ENCODE measurements at regions not wholly inside any gene's neighbourhood (a gene's known extent, or its start where the extent isn't known, plus 50 kb on each side); places are given as distances from the start of the nearest gene placed in this dataset.

DNA sequence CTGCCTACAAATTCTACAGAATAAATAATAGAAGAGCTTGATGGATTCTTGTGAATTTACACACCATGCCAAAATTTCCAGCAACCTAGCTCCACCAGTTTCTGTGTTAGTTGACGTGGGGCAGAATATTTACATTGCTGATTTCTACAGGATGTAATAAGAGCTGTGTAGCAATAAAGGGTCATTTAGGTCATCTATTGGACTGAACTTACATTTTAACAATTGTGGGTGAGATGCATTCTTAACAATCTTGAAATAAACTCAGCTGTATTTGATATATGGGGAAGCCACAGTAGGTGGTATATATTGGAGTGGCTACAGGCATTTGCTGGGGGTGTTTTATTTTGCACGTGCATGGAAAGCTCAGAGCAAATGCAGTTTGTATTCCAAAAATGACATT is 655.3 kb downstream of the IQCM start:
- CTCF ChIA-PET, result no interaction called here
- no peaks in the 10 kb centered on the region for H3K27me3 Mint-ChIP-seq (ENCODE audit: low read depth)
- no peaks in the 10 kb centered on the region for H3K36me3 Mint-ChIP-seq (ENCODE audit: low read depth)

DNA sequence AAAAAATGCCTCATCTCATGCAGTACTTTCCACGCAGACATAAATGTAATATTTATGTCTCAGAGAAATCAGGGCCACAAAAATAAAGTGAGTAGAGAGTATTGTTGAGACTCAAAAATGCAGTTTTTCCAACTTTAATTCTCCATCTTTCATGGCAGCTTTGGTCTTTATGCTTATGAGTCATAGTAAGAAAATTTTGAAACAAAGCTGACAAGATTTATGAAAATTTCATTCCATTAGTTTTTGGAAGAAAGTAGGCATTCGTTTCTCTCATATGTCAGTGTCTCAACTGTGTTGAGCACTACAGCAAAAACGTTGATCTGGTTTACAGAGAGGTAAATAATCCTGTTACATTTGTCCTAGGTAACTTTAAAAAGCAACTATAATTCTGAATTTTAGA is 656.8 kb downstream of the IQCM start:
- ATAC-seq (no peak), DNase-seq (no peak)
- CTCF ChIA-PET, result no interaction called here
- Mint-ChIP-seq H3K36me3 (ENCODE audit: low read depth) (no peaks in the 10 kb centered on the region), H3K4me3 (no peak overlapping the region), H3K9me3 (ENCODE audit: insufficient read depth) (no peaks in the 10 kb centered on the region), H3K27ac (no peak overlapping the region), H3K4me1 (ENCODE audit: low read depth) (no peaks in the 10 kb centered on the region), H3K27me3 (ENCODE audit: low read depth) (no peaks in the 10 kb centered on the region)
- POLR2A ChIA-PET, result no interaction called here

More for the DNA sequence above, 655.3 kb downstream of the IQCM start:
- ATAC-seq (no peak), DNase-seq (no peak)
- POLR2A ChIA-PET, result no interaction called here
- no peaks in the 10 kb centered on the region for H3K9me3 Mint-ChIP-seq (ENCODE audit: insufficient read depth)
- H3K4me1 Mint-ChIP-seq (ENCODE audit: low read depth), result no peaks in the 10 kb centered on the region
- no peak overlapping the region for H3K4me3 Mint-ChIP-seq
- H3K27ac Mint-ChIP-seq, result no peak overlapping the region

DNA sequence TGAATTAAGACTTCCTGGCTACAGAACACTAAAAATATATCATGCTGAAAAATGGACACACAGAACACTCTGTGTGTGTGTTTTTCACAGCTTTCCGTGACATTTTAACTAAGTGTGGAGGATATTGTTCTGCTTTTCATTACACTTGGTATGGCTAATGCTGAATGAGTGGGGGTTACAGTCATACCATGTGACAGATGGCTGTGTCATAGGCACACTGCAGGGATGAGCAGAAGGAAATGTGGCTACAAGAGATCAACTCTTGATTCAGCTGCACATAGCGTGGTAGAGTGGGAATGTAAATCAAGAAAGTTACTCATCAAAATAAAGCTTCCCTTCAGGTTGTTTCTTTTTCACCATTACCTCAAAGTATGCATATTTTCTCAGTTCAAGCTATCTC is 669.8 kb downstream of the IQCM start:
- POLR2A ChIA-PET, result no interaction called here
- ATAC-seq (no peak), DNase-seq (no peak)
- CTCF ChIA-PET, result no interaction called here
- H3K27me3 Mint-ChIP-seq (ENCODE audit: low read depth), result no peaks in the 10 kb centered on the region
- H3K4me1 Mint-ChIP-seq (ENCODE audit: low read depth), result no peaks in the 10 kb centered on the region
- H3K27ac Mint-ChIP-seq, result no peak overlapping the region
- H3K9me3 Mint-ChIP-seq (ENCODE audit: insufficient read depth), result no peaks in the 10 kb centered on the region
- no peak overlapping the region for H3K4me3 Mint-ChIP-seq
- H3K36me3 Mint-ChIP-seq (ENCODE audit: low read depth), result no peaks in the 10 kb centered on the region

DNA sequence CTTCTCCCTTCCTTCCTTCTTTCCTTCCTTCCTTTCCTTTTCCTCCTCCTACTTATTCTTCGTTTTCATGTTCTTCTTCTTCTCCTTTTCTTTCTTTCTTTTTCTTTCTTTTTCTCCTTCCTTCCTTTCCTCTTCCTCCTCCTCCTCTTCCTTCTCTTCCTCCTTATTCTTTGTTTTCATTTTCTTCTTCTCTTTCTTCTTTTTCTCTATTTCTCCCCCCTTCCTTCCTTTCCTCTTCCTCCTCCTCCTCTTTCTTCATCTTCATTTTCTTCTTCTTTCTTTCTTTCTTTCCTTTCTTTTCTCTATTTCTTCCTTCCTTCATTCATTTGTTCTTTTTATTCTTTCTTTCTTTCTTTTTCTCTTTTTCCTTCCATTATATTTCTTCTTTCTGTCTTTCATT is 671.6 kb downstream of the IQCM start:
- no peak for DNase-seq
- ChIA-PET POLR2A (no interaction called here), CTCF (no interaction called here)
- Mint-ChIP-seq H3K9me3 (ENCODE audit: insufficient read depth) (no peaks in the 10 kb centered on the region), H3K36me3 (ENCODE audit: low read depth) (no peaks in the 10 kb centered on the region), H3K4me1 (ENCODE audit: low read depth) (no peaks in the 10 kb centered on the region), H3K4me3 (no peak overlapping the region), H3K27me3 (ENCODE audit: low read depth) (no peaks in the 10 kb centered on the region), H3K27ac (no peak overlapping the region)
- no peak for ATAC-seq

DNA sequence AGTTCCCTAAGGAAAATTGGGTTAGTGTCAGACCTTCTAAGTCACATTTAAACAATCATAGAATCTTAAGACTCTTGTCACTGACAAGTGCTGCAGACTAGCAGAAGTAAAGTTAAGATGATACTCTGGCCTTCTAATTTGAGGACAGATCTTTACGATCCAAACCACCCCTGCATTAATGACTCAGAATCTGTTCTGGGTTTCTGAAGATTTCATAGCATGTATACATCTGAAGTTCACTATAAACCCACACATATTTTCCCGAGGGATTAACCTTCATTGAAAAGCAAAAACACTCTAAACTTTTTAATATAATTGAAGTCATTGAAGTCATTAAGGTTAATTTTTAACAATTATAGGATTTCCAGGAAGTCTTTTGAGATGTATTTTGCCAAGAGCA is 674.3 kb downstream of the IQCM start:
- no peak for DNase-seq
- Mint-ChIP-seq H3K4me1 (ENCODE audit: low read depth) (no peaks in the 10 kb centered on the region), H3K36me3 (ENCODE audit: low read depth) (no peaks in the 10 kb centered on the region), H3K27me3 (ENCODE audit: low read depth) (no peaks in the 10 kb centered on the region), H3K9me3 (ENCODE audit: insufficient read depth) (no peaks in the 10 kb centered on the region), H3K27ac (no peak overlapping the region), H3K4me3 (no peak overlapping the region)
- ATAC-seq, result no peak
- ChIA-PET CTCF (no interaction called here), POLR2A (no interaction called here)

DNA sequence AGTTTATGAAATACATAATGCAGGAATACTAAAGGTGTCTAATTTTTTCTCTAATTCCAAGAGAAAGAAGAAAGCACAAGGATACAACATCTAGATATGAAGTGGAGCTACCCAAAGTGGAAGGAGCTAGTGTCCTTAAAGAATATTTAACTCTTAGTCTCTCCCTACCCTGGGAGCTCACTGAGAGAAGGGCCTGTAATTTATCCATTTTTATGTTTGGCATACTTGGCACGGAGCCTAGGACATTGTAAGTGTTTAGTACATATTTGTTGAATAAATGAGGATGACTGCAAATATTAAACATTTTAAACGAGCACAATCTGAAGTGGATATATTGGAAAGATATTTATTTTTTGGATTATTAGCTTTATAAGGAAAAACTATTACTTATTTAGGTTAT is 674.8 kb downstream of the IQCM start:
- DNase-seq, result no peak
- no peaks in the 10 kb centered on the region for H3K27me3 Mint-ChIP-seq (ENCODE audit: low read depth)
- no peak for ATAC-seq
- CTCF ChIA-PET, result no interaction called here
- no peaks in the 10 kb centered on the region for H3K36me3 Mint-ChIP-seq (ENCODE audit: low read depth)
- POLR2A ChIA-PET, result no interaction called here
- H3K4me1 Mint-ChIP-seq (ENCODE audit: low read depth), result no peaks in the 10 kb centered on the region
- no peak overlapping the region for H3K27ac Mint-ChIP-seq
- H3K4me3 Mint-ChIP-seq, result no peak overlapping the region
- H3K9me3 Mint-ChIP-seq (ENCODE audit: insufficient read depth), result no peaks in the 10 kb centered on the region

DNA sequence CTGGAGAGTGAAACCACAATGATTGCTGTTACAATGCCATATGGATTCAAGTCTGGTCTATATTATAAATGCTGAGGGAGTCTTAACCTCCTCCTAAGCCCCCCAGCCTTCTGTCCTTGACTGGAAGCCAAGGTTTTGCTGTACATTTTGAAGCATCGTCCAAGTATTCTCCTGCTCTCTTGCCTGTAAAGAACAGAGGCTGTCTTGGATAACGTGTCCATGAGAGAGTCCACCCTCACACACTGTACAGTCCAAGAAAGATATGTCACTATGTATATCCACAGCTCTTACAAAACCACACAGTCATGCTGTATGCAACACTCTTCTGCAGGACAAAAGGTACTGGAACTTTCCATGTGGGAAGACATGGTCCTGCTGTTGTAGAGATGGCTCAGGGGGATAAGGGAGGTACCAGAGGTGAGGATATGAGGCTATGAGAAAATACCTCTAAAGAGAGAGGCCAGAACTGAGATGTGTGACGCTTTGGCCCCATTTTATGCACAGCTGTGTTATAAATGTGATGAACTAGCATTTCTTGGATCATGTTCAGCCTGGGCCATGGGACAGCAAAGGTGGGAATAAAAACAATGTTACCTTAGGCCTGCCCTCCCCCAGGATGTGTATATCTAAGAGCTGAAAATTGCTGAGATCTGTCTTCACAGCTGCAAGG is 678.6 kb downstream of the IQCM start:
- Mint-ChIP-seq H3K4me3 (no peak overlapping the region), H3K4me1 (ENCODE audit: low read depth) (no peaks in the 10 kb centered on the region), H3K27me3 (ENCODE audit: low read depth) (no peaks in the 10 kb centered on the region), H3K36me3 (ENCODE audit: low read depth) (no peaks in the 10 kb centered on the region), H3K27ac (no peak overlapping the region), H3K9me3 (ENCODE audit: insufficient read depth) (no peaks in the 10 kb centered on the region)
- CTCF ChIA-PET, result no interaction called here
- ATAC-seq (no peak), DNase-seq (no peak)
- POLR2A ChIA-PET, result no interaction called here

DNA sequence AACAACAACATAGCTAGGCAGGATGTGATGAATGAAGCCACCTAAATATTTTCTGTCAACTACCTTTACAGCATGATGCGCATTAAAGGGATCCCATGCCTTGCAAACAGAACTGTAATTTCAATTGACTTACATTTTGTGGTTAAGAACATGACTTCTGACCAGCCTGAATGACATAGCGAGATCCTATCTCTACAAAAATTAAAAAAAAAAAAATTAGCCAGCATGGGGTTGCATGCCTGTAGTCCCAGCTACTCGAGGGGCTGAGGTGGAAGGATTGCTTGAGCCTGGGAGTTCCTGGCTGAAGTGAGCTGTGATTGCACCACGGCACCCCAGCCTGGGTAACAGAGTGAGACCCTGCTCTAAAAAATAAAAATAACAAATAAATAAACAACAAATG is 680.6 kb downstream of the IQCM start:
- Mint-ChIP-seq H3K4me1 (ENCODE audit: low read depth) (no peaks in the 10 kb centered on the region), H3K4me3 (no peak overlapping the region), H3K27ac (no peak overlapping the region), H3K9me3 (ENCODE audit: insufficient read depth) (no peaks in the 10 kb centered on the region), H3K27me3 (ENCODE audit: low read depth) (no peaks in the 10 kb centered on the region), H3K36me3 (ENCODE audit: low read depth) (no peaks in the 10 kb centered on the region)
- DNase-seq, result no peak
- no peak for ATAC-seq
- CTCF ChIA-PET, result no interaction called here
- POLR2A ChIA-PET, result interaction anchor here (0.6 kb wide), 1 partner anchor 58 kb away, joined by 4 read pairs; no protein-coding TSS in a partner anchor

DNA sequence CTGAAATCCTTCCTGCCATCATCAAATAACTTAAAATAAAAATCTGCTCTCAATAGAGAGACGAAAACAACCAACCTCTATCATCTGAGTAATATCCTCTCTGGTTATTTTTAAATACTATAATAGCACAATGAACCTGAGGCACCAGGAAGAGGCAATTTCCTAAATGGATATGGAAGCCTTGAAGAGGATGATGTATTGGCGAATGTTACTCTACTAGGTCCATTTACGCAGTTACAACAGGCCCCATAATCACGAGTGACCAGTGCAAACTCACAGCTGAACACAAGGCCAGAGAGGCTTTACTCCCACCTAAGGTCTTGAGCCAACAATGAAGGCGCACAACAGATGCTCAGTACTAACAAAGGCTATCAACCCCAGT is 678.8 kb upstream of the NR3C2 start:
- Mint-ChIP-seq H3K27me3 (ENCODE audit: low read depth) (no peaks in the 10 kb centered on the region), H3K9me3 (ENCODE audit: insufficient read depth) (no peaks in the 10 kb centered on the region), H3K36me3 (ENCODE audit: low read depth) (no peaks in the 10 kb centered on the region), H3K4me3 (no peak overlapping the region), H3K27ac (no peak overlapping the region), H3K4me1 (ENCODE audit: low read depth) (no peaks in the 10 kb centered on the region)
- CTCF ChIA-PET, result no interaction called here
- POLR2A ChIA-PET, result no interaction called here
- ATAC-seq (no peak), DNase-seq (no peak)

DNA sequence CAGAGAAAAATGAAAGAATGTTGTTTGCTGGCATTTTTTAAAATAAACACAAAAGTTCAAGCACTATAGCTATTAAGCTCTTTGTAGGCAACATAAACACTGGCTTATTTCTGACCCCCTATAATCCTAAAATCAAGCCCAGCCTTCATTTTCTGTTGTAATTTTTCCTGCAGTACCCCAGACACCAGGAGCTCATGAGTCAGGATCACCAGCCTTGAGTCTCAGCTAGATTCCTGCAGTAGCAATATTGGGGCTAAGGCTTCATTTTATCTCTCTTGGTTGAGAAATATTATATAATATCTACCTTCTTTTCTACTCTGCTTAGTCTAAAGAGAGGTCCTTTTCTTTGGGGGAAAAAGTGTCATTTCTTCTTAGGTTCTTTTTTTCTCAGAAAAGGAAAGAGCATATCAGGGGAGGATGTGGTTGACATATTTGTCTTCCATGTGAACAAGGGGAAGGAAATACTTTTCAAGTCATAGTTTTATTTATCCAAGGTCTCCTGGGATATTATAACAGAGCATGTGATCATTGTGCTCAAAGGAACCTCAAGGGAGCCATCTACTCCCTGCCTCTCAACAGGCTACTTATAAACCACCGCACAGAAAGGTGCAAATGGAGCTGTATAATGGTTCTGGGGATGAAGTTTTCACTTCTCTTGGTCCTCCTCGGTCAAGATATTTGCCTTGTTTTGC is 678.3 kb upstream of the NR3C2 start:
- Mint-ChIP-seq H3K36me3 (ENCODE audit: low read depth) (no peaks in the 10 kb centered on the region), H3K4me3 (no peak overlapping the region), H3K27ac (no peak overlapping the region), H3K27me3 (ENCODE audit: low read depth) (no peaks in the 10 kb centered on the region), H3K4me1 (ENCODE audit: low read depth) (no peaks in the 10 kb centered on the region), H3K9me3 (ENCODE audit: insufficient read depth) (no peaks in the 10 kb centered on the region)
- no peak for DNase-seq
- no peak for ATAC-seq
- POLR2A ChIA-PET, result no interaction called here
- CTCF ChIA-PET, result no interaction called here

DNA sequence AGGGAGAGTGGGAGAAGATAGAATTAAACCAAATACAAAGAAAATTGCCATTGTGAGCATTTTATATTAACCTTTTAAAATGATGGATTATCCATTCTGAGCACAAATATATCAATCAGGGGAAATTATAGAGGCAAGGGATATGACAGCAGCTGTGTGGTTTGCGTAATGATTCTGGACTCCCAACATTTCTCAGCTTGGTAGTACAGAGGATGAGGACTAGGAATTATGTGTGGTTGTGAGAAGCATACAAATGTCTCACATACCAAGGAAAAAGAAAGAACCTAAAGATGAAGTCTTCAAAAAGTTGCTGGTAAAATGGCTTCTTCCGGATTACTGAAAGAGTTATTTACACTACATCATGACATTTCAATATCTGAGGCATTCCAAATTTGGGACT is 674.6 kb upstream of the NR3C2 start:
- H3K36me3 Mint-ChIP-seq (ENCODE audit: low read depth), result no peaks in the 10 kb centered on the region
- ATAC-seq, result no peak
- no peaks in the 10 kb centered on the region for H3K4me1 Mint-ChIP-seq (ENCODE audit: low read depth)

DNA sequence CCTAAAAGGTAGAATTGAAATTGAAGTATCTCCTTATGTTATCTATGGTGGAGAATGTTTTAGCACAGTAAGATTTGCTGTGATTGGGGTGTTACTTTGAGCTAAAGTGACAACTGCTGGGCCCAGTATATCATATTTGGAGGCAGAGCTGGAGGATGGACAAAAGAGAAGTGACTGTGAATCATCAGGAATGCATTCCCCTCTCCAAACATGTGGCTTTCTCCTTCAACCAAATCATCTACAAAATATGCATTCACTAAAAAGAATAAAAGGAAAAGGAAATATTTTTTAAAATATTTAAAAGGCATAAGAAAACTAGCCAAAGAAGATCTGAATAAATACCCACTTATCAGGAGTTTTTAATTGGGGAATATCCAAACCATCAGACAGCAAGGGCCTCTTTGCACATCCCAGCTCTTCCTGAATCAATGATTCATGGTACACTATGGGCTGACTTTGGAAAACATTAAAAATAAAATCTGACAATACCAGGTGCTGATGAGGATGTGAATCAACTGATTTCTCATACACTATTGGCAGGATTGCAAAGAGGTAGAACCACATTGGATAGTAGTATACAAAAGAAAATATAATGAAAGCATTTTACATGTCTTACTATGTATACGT is 671.7 kb upstream of the NR3C2 start:
- H3K9me3 Mint-ChIP-seq (ENCODE audit: insufficient read depth), result no peaks in the 10 kb centered on the region
- DNase-seq (no peak), ATAC-seq (no peak)
- no peaks in the 10 kb centered on the region for H3K4me1 Mint-ChIP-seq (ENCODE audit: low read depth)
- no peaks in the 10 kb centered on the region for H3K36me3 Mint-ChIP-seq (ENCODE audit: low read depth)
- no peak overlapping the region for H3K4me3 Mint-ChIP-seq
- no peak overlapping the region for H3K27ac Mint-ChIP-seq
- H3K27me3 Mint-ChIP-seq (ENCODE audit: low read depth), result no peaks in the 10 kb centered on the region
- ChIA-PET POLR2A (no interaction called here), CTCF (no interaction called here)

More for the DNA sequence above, 674.6 kb upstream of the NR3C2 start:
- no peaks in the 10 kb centered on the region for H3K9me3 Mint-ChIP-seq (ENCODE audit: insufficient read depth)
- ChIA-PET CTCF (no interaction called here), POLR2A (no interaction called here)
- DNase-seq, result no peak
- H3K27me3 Mint-ChIP-seq (ENCODE audit: low read depth), result no peaks in the 10 kb centered on the region
- H3K4me3 Mint-ChIP-seq, result no peak overlapping the region
- H3K27ac Mint-ChIP-seq, result no peak overlapping the region

DNA sequence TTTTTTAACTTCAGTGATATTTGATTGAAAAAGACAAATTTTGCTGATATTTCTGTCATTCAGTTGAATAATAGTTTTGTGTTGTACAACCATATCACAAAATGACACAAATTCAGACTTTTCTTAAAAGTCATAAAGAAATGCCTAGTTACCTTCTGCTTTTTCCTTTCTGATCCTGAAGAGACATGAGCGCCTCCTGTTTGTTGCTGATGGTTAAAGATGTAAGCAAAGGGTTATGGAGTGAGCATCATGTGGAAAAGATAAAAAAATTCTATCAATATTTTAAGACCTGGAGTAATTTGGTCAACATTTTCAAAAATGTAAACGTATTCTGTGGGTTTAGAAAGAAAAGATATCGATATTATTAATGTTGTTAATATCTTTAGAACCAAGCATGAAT is 669.9 kb upstream of the NR3C2 start:
- DNase-seq (no peak), ATAC-seq (no peak)
- CTCF ChIA-PET, result no interaction called here
- Mint-ChIP-seq H3K4me1 (ENCODE audit: low read depth) (no peaks in the 10 kb centered on the region), H3K4me3 (no peak overlapping the region), H3K27ac (no peak overlapping the region), H3K27me3 (ENCODE audit: low read depth) (no peaks in the 10 kb centered on the region), H3K36me3 (ENCODE audit: low read depth) (no peaks in the 10 kb centered on the region), H3K9me3 (ENCODE audit: insufficient read depth) (no peaks in the 10 kb centered on the region)
- POLR2A ChIA-PET, result no interaction called here
